ENCODE measurements at regions not wholly inside any gene's neighbourhood (a gene's known extent, or its start where the extent isn't known, plus 50 kb on each side); places are given as distances from the start of the nearest gene placed in this dataset.
A peak's percentile ranks its signal among the peaks of the same experiment; 100 is the strongest.
"Not testable (repeated sequence)": the region's sequence is repeated elsewhere in the genome, so short reads cannot be mapped to it uniquely, and the experiment has no call there.

GRCh38 chr9:81320909-81321482 lies 368.4 kb downstream of the TLE1 start:
- Histone ChIP-seq H3K36me3 (ENCODE audit: insufficient read depth, low read length) (no peaks in the 10 kb centered on the region), H3K4me3 (ENCODE audit: low read length) (no peak overlapping the region), H3K9me3 (ENCODE audit: low read length) (no peaks in the 10 kb centered on the region), H3K27ac (ENCODE audit: low read depth, low read length) (no peak overlapping the region), H3K27me3 (ENCODE audit: insufficient read depth, low read length, poor library complexity, severe bottlenecking) (no peaks in the 10 kb centered on the region), H3K4me1 (ENCODE audit: insufficient read depth, low read length) (no peaks in the 10 kb centered on the region)
- H3K4me3 Mint-ChIP-seq = no peak overlapping the region
- DNase-seq = no peak
- H3K27me3 Mint-ChIP-seq = no peaks in the 10 kb centered on the region
- POLR2A ChIA-PET = no interaction called here
- H3K9me3 Mint-ChIP-seq = peaks cover 7 to 27% (median 13%) of the 10 kb centered on the region in 5 donors
- no peaks in the 10 kb centered on the region for H3K4me1 Mint-ChIP-seq
- no peaks in the 10 kb centered on the region for H3K36me3 Mint-ChIP-seq
- CTCF ChIA-PET = no interaction called here
- no peak overlapping the region for H3K27ac Mint-ChIP-seq

- no peak overlapping the region for H3K4me3 Mint-ChIP-seq
- Histone ChIP-seq H3K27me3 (ENCODE audit: insufficient read depth, low read length, poor library complexity, severe bottlenecking) (no peaks in the 10 kb centered on the region), H3K36me3 (ENCODE audit: insufficient read depth, low read length) (no peaks in the 10 kb centered on the region), H3K4me1 (ENCODE audit: insufficient read depth, low read length) (no peaks in the 10 kb centered on the region), H3K4me3 (ENCODE audit: low read length) (no peak overlapping the region), H3K9me3 (ENCODE audit: low read length) (no peaks in the 10 kb centered on the region), H3K27ac (ENCODE audit: low read depth, low read length) (no peak overlapping the region)
- ChIA-PET POLR2A (no interaction called here), CTCF (no interaction called here)
- no peaks in the 10 kb centered on the region for H3K27me3 Mint-ChIP-seq
- H3K9me3 Mint-ChIP-seq = peaks cover 0 to 27% (median 18%) of the 10 kb centered on the region in 5 donors
- no peaks in the 10 kb centered on the region for H3K36me3 Mint-ChIP-seq
- no peak for DNase-seq
- H3K4me1 Mint-ChIP-seq = no peaks in the 10 kb centered on the region
- H3K27ac Mint-ChIP-seq = no peak overlapping the region
Observed at GRCh38 chr9:81318571-81318970, 370.8 kb downstream of the TLE1 start.

GRCh38 chr9:81317939-81318338 lies 371.4 kb downstream of the TLE1 start:
- no peaks in the 10 kb centered on the region for H3K9me3 ChIP-seq (ENCODE audit: low read length)
- H3K27ac Mint-ChIP-seq = peak overlapping the region in 1 of 8 donors; percentile 11
- no peak overlapping the region for H3K27ac ChIP-seq (ENCODE audit: low read depth, low read length)
- H3K4me1 Mint-ChIP-seq = no peaks in the 10 kb centered on the region
- H3K36me3 Mint-ChIP-seq = no peaks in the 10 kb centered on the region
- H3K4me3 Mint-ChIP-seq = no peak overlapping the region
- no peaks in the 10 kb centered on the region for H3K36me3 ChIP-seq (ENCODE audit: insufficient read depth, low read length)
- no peaks in the 10 kb centered on the region for H3K27me3 Mint-ChIP-seq
- no peak for DNase-seq
- POLR2A ChIA-PET = no interaction called here
- CTCF ChIA-PET = no interaction called here
- H3K4me3 ChIP-seq (ENCODE audit: low read length) = no peak overlapping the region
- H3K9me3 Mint-ChIP-seq = peaks cover 0 to 27% (median 18%) of the 10 kb centered on the region in 5 donors
- H3K27me3 ChIP-seq (ENCODE audit: insufficient read depth, low read length, poor library complexity, severe bottlenecking) = no peaks in the 10 kb centered on the region
- H3K4me1 ChIP-seq (ENCODE audit: insufficient read depth, low read length) = no peaks in the 10 kb centered on the region

- Mint-ChIP-seq H3K27me3 (no peaks in the 10 kb centered on the region), H3K4me3 (no peak overlapping the region), H3K36me3 (no peaks in the 10 kb centered on the region), H3K27ac (no peak overlapping the region), H3K9me3 (peaks cover 0 to 26% (median 18%) of the 10 kb centered on the region in 5 donors), H3K4me1 (no peaks in the 10 kb centered on the region)
- Histone ChIP-seq H3K27me3 (ENCODE audit: insufficient read depth, low read length, poor library complexity, severe bottlenecking) (no peaks in the 10 kb centered on the region), H3K4me3 (ENCODE audit: low read length) (no peak overlapping the region), H3K4me1 (ENCODE audit: insufficient read depth, low read length) (no peaks in the 10 kb centered on the region), H3K9me3 (ENCODE audit: low read length) (no peaks in the 10 kb centered on the region), H3K27ac (ENCODE audit: low read depth, low read length) (no peak overlapping the region), H3K36me3 (ENCODE audit: insufficient read depth, low read length) (no peaks in the 10 kb centered on the region)
- POLR2A ChIA-PET = no interaction called here
- DNase-seq = no peak
- CTCF ChIA-PET = no interaction called here
Observed at GRCh38 chr9:81317223-81317622, 372.1 kb downstream of the TLE1 start.

- ChIA-PET POLR2A (no interaction called here), CTCF (no interaction called here)
- Mint-ChIP-seq H3K27ac (no peak overlapping the region), H3K27me3 (no peaks in the 10 kb centered on the region), H3K4me1 (no peaks in the 10 kb centered on the region), H3K36me3 (no peaks in the 10 kb centered on the region), H3K4me3 (no peak overlapping the region), H3K9me3 (peaks cover 3 to 21% (median 19%) of the 10 kb centered on the region in 5 donors)
- H3K4me1 ChIP-seq (ENCODE audit: insufficient read depth, low read length) = no peaks in the 10 kb centered on the region
- H3K9me3 ChIP-seq (ENCODE audit: low read length) = no peaks in the 10 kb centered on the region
- H3K27me3 ChIP-seq (ENCODE audit: insufficient read depth, low read length, poor library complexity, severe bottlenecking) = no peaks in the 10 kb centered on the region
- no peaks in the 10 kb centered on the region for H3K36me3 ChIP-seq (ENCODE audit: insufficient read depth, low read length)
- H3K4me3 ChIP-seq (ENCODE audit: low read length) = no peak overlapping the region
- H3K27ac ChIP-seq (ENCODE audit: low read depth, low read length) = no peak overlapping the region
- no peak for DNase-seq
Observed at GRCh38 chr9:81314490-81314889, 374.9 kb downstream of the TLE1 start.

- no peaks in the 10 kb centered on the region for H3K27me3 ChIP-seq (ENCODE audit: insufficient read depth, low read length, poor library complexity, severe bottlenecking)
- no peak overlapping the region for H3K4me3 ChIP-seq (ENCODE audit: low read length)
- H3K27ac ChIP-seq (ENCODE audit: low read depth, low read length) = no peak overlapping the region
- POLR2A ChIA-PET = no interaction called here
- Mint-ChIP-seq H3K27ac (no peak overlapping the region), H3K27me3 (no peaks in the 10 kb centered on the region), H3K4me1 (no peaks in the 10 kb centered on the region), H3K9me3 (peaks cover 3 to 27% (median 19%) of the 10 kb centered on the region in 5 donors), H3K36me3 (no peaks in the 10 kb centered on the region), H3K4me3 (no peak overlapping the region)
- H3K9me3 ChIP-seq (ENCODE audit: low read length) = no peaks in the 10 kb centered on the region
- H3K4me1 ChIP-seq (ENCODE audit: insufficient read depth, low read length) = no peaks in the 10 kb centered on the region
- CTCF ChIA-PET = no interaction called here
- no peaks in the 10 kb centered on the region for H3K36me3 ChIP-seq (ENCODE audit: insufficient read depth, low read length)
- no peak for DNase-seq
Observed at GRCh38 chr9:81313877-81314276, 375.5 kb downstream of the TLE1 start.

GRCh38 chr9:81312346-81312745 lies 377.0 kb downstream of the TLE1 start:
- peaks cover 3 to 28% (median 16%) of the 10 kb centered on the region in 5 donors for H3K9me3 Mint-ChIP-seq
- H3K27ac Mint-ChIP-seq = no peak overlapping the region
- H3K27me3 ChIP-seq (ENCODE audit: insufficient read depth, low read length, poor library complexity, severe bottlenecking) = no peaks in the 10 kb centered on the region
- no peak overlapping the region for H3K27ac ChIP-seq (ENCODE audit: low read depth, low read length)
- no peaks in the 10 kb centered on the region for H3K4me1 ChIP-seq (ENCODE audit: insufficient read depth, low read length)
- no peak overlapping the region for H3K4me3 Mint-ChIP-seq
- no peak overlapping the region for H3K4me3 ChIP-seq (ENCODE audit: low read length)
- no peaks in the 10 kb centered on the region for H3K27me3 Mint-ChIP-seq
- no peaks in the 10 kb centered on the region for H3K9me3 ChIP-seq (ENCODE audit: low read length)
- no peaks in the 10 kb centered on the region for H3K36me3 Mint-ChIP-seq
- no peak for DNase-seq
- no peaks in the 10 kb centered on the region for H3K4me1 Mint-ChIP-seq
- CTCF ChIA-PET = no interaction called here
- no peaks in the 10 kb centered on the region for H3K36me3 ChIP-seq (ENCODE audit: insufficient read depth, low read length)
- POLR2A ChIA-PET = no interaction called here

- no peaks in the 10 kb centered on the region for H3K4me1 Mint-ChIP-seq
- H3K4me1 ChIP-seq (ENCODE audit: insufficient read depth, low read length) = no peaks in the 10 kb centered on the region
- H3K27me3 ChIP-seq (ENCODE audit: insufficient read depth, low read length, poor library complexity, severe bottlenecking) = no peaks in the 10 kb centered on the region
- H3K27ac ChIP-seq (ENCODE audit: low read depth, low read length) = no peak overlapping the region
- no peak overlapping the region for H3K4me3 Mint-ChIP-seq
- peaks cover 2 to 35% (median 5%) of the 10 kb centered on the region in 5 donors for H3K9me3 Mint-ChIP-seq
- ChIA-PET CTCF (no interaction called here), POLR2A (no interaction called here)
- H3K9me3 ChIP-seq (ENCODE audit: low read length) = no peaks in the 10 kb centered on the region
- no peaks in the 10 kb centered on the region for H3K27me3 Mint-ChIP-seq
- no peaks in the 10 kb centered on the region for H3K36me3 Mint-ChIP-seq
- DNase-seq = no peak
- no peak overlapping the region for H3K27ac Mint-ChIP-seq
- no peak overlapping the region for H3K4me3 ChIP-seq (ENCODE audit: low read length)
- H3K36me3 ChIP-seq (ENCODE audit: insufficient read depth, low read length) = no peaks in the 10 kb centered on the region
Observed at GRCh38 chr9:81308404-81308803, 380.9 kb downstream of the TLE1 start.

- H3K27me3 ChIP-seq (ENCODE audit: insufficient read depth, low read length, poor library complexity, severe bottlenecking); H3K4me1 Mint-ChIP-seq; H3K9me3 ChIP-seq (ENCODE audit: low read length); H3K4me3 ChIP-seq (ENCODE audit: low read length); POLR2A ChIA-PET; H3K27me3 Mint-ChIP-seq; H3K36me3 ChIP-seq (ENCODE audit: insufficient read depth, low read length); DNase-seq; H3K4me1 ChIP-seq (ENCODE audit: insufficient read depth, low read length); H3K27ac ChIP-seq (ENCODE audit: low read depth, low read length); CTCF ChIA-PET; H3K27ac Mint-ChIP-seq; H3K4me3 Mint-ChIP-seq; H3K36me3 Mint-ChIP-seq: not testable (repeated sequence)
- peaks cover 2 to 33% (median 5%) of the 10 kb centered on the region in 5 donors for H3K9me3 Mint-ChIP-seq
Observed at GRCh38 chr9:81307791-81308190, 381.6 kb downstream of the TLE1 start.
